ENCODE measurements at regions not wholly inside any gene's neighbourhood (a gene's known extent, or its start where the extent isn't known, plus 50 kb on each side); places are given as distances from the start of the nearest gene placed in this dataset.

- H3K4me2 ChIP-seq (replicated peaks; ENCODE audit: extremely low read depth, low read length, poor library complexity, severe bottlenecking): no peak overlapping the region
- intact Hi-C loops (cut with micrococcal nuclease): no loop called here
- H3K4me3 Mint-ChIP-seq: no peak overlapping the region
Observed at GRCh38 chr5:56746553-56747339, 68.6 kb upstream of the MAP3K1 start.

DNA sequence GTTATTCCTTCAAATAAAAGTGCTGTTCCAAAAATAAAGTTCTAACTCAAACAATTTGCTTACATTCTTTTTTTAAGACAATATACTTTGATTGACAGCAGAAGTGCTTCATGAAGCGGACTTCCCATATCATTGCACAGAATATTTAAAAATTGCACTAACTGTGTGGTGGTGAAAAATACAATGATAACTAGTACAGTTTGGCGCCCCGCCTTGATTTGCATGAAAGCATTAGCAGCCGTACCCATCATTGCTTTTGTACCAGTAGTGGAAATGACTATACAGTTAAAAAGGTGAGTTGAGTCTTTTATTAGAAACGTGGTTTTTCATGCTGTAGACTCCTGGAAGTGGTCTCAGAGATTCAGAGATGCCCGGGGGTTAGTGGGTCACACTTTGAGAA lies 69.5 kb upstream of the MAP3K1 start:
- no peaks in the 10 kb centered on the region for H4K20me1 ChIP-seq (ENCODE audit: insufficient read depth, low read length)
- Mint-ChIP-seq H3K27me3 (ENCODE audit: low read depth in 3 of 3) (peaks cover 0 to 1% (median 0%) of the 10 kb centered on the region in 3 donors), H3K9me3 (peaks cover 0 to 2% (median 0%) of the 10 kb centered on the region in 7 donors), H3K36me3 (no peaks in the 10 kb centered on the region), H3K27ac (no peak overlapping the region), H3K4me1 (peaks cover 6% of the 10 kb centered on the region), H3K4me3 (no peak overlapping the region)
- H3K4me2 ChIP-seq (replicated peaks; ENCODE audit: extremely low read depth, low read length, poor library complexity, severe bottlenecking): no peak overlapping the region
- DNase-seq: no peak
- no peaks in the 10 kb centered on the region for H3K79me2 ChIP-seq (ENCODE audit: insufficient read depth, low read length)
- H3K27me3 ChIP-seq (ENCODE audit: control insufficient read depth in 2 of 2, insufficient read depth in 2 of 2, low read length in 2 of 2): no peaks in the 10 kb centered on the region
- H2AFZ ChIP-seq (ENCODE audit: insufficient read depth, low read depth, low read length, poor library complexity, severe bottlenecking): peak overlapping the region; percentile 23
- no peaks in the 10 kb centered on the region for H3K36me3 ChIP-seq (replicated peaks in 1 of 2; ENCODE audit: control insufficient read depth in 1 of 2, insufficient read depth in 2 of 2, low read length in 2 of 2)
- intact Hi-C loops (cut with micrococcal nuclease): no loop called here
- H3K4me1 ChIP-seq (ENCODE audit: control insufficient read depth in 1 of 2, insufficient read depth in 2 of 2, low read length in 2 of 2): no peaks in the 10 kb centered on the region
- H3K4me3 ChIP-seq (replicated peaks in 1 of 3; ENCODE audit: low read depth in 2 of 3, low read length in 3 of 3): no peak overlapping the region
- TF ChIP-seq, protein P1, sequence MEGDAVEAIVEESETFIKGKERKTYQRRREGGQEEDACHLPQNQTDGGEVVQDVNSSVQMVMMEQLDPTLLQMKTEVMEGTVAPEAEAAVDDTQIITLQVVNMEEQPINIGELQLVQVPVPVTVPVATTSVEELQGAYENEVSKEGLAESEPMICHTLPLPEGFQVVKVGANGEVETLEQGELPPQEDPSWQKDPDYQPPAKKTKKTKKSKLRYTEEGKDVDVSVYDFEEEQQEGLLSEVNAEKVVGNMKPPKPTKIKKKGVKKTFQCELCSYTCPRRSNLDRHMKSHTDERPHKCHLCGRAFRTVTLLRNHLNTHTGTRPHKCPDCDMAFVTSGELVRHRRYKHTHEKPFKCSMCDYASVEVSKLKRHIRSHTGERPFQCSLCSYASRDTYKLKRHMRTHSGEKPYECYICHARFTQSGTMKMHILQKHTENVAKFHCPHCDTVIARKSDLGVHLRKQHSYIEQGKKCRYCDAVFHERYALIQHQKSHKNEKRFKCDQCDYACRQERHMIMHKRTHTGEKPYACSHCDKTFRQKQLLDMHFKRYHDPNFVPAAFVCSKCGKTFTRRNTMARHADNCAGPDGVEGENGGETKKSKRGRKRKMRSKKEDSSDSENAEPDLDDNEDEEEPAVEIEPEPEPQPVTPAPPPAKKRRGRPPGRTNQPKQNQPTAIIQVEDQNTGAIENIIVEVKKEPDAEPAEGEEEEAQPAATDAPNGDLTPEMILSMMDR (IDR thresholded peaks at IDR 0.05): no peak
- 98% methylated on average over 5 of the region's 6 CpGs for WGBS (ENCODE audit: insufficient coverage)
- no peak overlapping the region for H3K27ac ChIP-seq (ENCODE audit: low read depth in 1 of 2, low read length in 2 of 2)
- no peak overlapping the region for H3K9ac ChIP-seq (ENCODE audit: insufficient read depth, low read length, poor library complexity, severe bottlenecking)
- no peaks in the 10 kb centered on the region for H3K9me3 ChIP-seq (replicated peaks in 1 of 2; ENCODE audit: control insufficient read depth in 1 of 2, insufficient read depth in 1 of 2, low read length in 2 of 2)

More at GRCh38 chr5:56746553-56747339, 68.6 kb upstream of the MAP3K1 start:
- no CpG with 5 or more reads among the region's 4 CpGs for WGBS (ENCODE audit: insufficient coverage)
- Mint-ChIP-seq H3K9me3 (peaks cover 0 to 2% (median 1%) of the 10 kb centered on the region in 7 donors), H3K27me3 (ENCODE audit: low read depth in 3 of 3) (peaks cover 0 to 1% (median 0%) of the 10 kb centered on the region in 3 donors), H3K4me1 (peaks cover 5% of the 10 kb centered on the region), H3K36me3 (peaks cover 0 to 2% of the 10 kb centered on the region in 2 donors), H3K27ac (peak overlapping the region in 1 of 7 donors; percentile 66)
- DNase-seq: no peak
- Histone ChIP-seq H3K27ac (ENCODE audit: low read depth in 1 of 2, low read length in 2 of 2) (no peak overlapping the region), H3K4me1 (ENCODE audit: control insufficient read depth in 1 of 2, insufficient read depth in 2 of 2, low read length in 2 of 2) (no peaks in the 10 kb centered on the region), H3K4me3 (replicated peaks in 1 of 3; ENCODE audit: low read depth in 2 of 3, low read length in 3 of 3) (no peak overlapping the region), H4K20me1 (ENCODE audit: insufficient read depth, low read length) (no peaks in the 10 kb centered on the region), H3K9ac (ENCODE audit: insufficient read depth, low read length, poor library complexity, severe bottlenecking) (no peak overlapping the region), H3K27me3 (ENCODE audit: control insufficient read depth in 2 of 2, insufficient read depth in 2 of 2, low read length in 2 of 2) (no peaks in the 10 kb centered on the region), H3K79me2 (ENCODE audit: insufficient read depth, low read length) (no peaks in the 10 kb centered on the region), H3K36me3 (replicated peaks in 1 of 2; ENCODE audit: control insufficient read depth in 1 of 2, insufficient read depth in 2 of 2, low read length in 2 of 2) (no peaks in the 10 kb centered on the region), H3K9me3 (replicated peaks in 1 of 2; ENCODE audit: control insufficient read depth in 1 of 2, insufficient read depth in 1 of 2, low read length in 2 of 2) (peaks cover 0 to 2% of the 10 kb centered on the region in 2 donors), H2AFZ (ENCODE audit: insufficient read depth, low read depth, low read length, poor library complexity, severe bottlenecking) (peak overlapping the region; percentile 23)
- TF ChIP-seq, protein P1 (IDR thresholded peaks at IDR 0.05): no peak
